Activated CD4-positive, alpha-beta T cell treated with anti-CD3 and anti-CD28 coated beads, Interleukin-2, Interleukin-6, amounts not matched to agents 100 ng/mL and 50 ng/mL, durations not matched to agents 16 hours and 8 hours (primary cell): ENCODE measurements at regions not wholly inside any gene's neighbourhood (a gene's known extent, or its start where the extent isn't known, plus 50 kb on each side); places are given as distances from the start of the nearest gene placed in this dataset.
"Not testable (repeated sequence)": the region's sequence is repeated elsewhere in the genome, so short reads cannot be mapped to it uniquely, and the experiment has no call there.

Source experiments
- DNase-seq: peaks from one replicate; pipeline ENCODE4 v3.0.0-alpha.2; 2020

GRCh38 chr10:27344568-27345454 lies 104.2 kb upstream of the ACBD5 start:
- peak; percentile 61 for DNase-seq

- DNase-seq = no peak
These were observed 100.4 kb upstream of the ACBD5 start for GRCh38 chr10:27341001-27341400.

GRCh38 chr10:27335246-27335645 lies 94.6 kb upstream of the ACBD5 start:
- DNase-seq = not testable (repeated sequence)

- no peak for DNase-seq
These were observed 89.5 kb upstream of the ACBD5 start for GRCh38 chr10:27330074-27330473.

GRCh38 chr10:27328946-27329345 lies 88.3 kb upstream of the ACBD5 start:
- DNase-seq = no peak

GRCh38 chr10:27326748-27327147 lies 86.2 kb upstream of the ACBD5 start:
- DNase-seq = not testable (repeated sequence)

- peak; percentile 45 for DNase-seq
These were observed 79.3 kb upstream of the ACBD5 start for GRCh38 chr10:27319752-27320431.

- not testable (repeated sequence) for DNase-seq
These were observed 78.5 kb upstream of the ACBD5 start for GRCh38 chr10:27319139-27319538.

- DNase-seq = peak; percentile 63
These were observed 74.5 kb upstream of the ACBD5 start for GRCh38 chr10:27315082-27315481.

- not testable (repeated sequence) for DNase-seq
These were observed 73.0 kb upstream of the ACBD5 start for GRCh38 chr10:27313586-27313985.

- no peak for DNase-seq
These were observed 72.3 kb upstream of the ACBD5 start for GRCh38 chr10:27312854-27313253.

- not testable (repeated sequence) for DNase-seq
These were observed 71.2 kb upstream of the ACBD5 start for GRCh38 chr10:27311809-27312208.

GRCh38 chr10:27298522-27298850 lies 57.9 kb upstream of the ACBD5 start:
- DNase-seq = not testable (repeated sequence)

- no peak for DNase-seq
These were observed 57.4 kb upstream of the ACBD5 start for GRCh38 chr10:27297844-27298521.

GRCh38 chr10:27296285-27296684 lies 55.7 kb upstream of the ACBD5 start:
- DNase-seq = not testable (repeated sequence)

GRCh38 chr10:27291253-27291895 lies 50.8 kb upstream of the ACBD5 start:
- not testable (repeated sequence) for DNase-seq
